Epithelial cell of proximal tubule (primary cell): ENCODE measurements at regions not wholly inside any gene's neighbourhood (a gene's known extent, or its start where the extent isn't known, plus 50 kb on each side); places are given as distances from the start of the nearest gene placed in this dataset.
"Not testable (repeated sequence)": the region's sequence is repeated elsewhere in the genome, so short reads cannot be mapped to it uniquely, and the experiment has no call there.

Experiments used
- DNase-seq: peaks from one replicate; pipeline ENCODE4 v3.0.0-alpha.2; 2011; ENCODE audit warnings: low read depth
- H3K4me3 ChIP-seq: 2 replicates; pipeline ENCODE4 v1.5.1; 2011; ENCODE audit warnings: low read depth, mild to moderate bottlenecking, low read length
- CTCF ChIP-seq: conservative IDR thresholded peaks from 2 replicates; pipeline ENCODE4 v1.5.1; 2012; ENCODE audit warnings: low read depth, mild to moderate bottlenecking, low read length

GRCh38 chr20:52427960-52428359, 236.4 kb upstream of the ZFP64 start:
- TF ChIP-seq CTCF = no peak
- no peak for DNase-seq
- H3K4me3 ChIP-seq = no peak overlapping the region

GRCh38 chr20:52426856-52427255, 235.3 kb upstream of the ZFP64 start:
- no peak overlapping the region for H3K4me3 ChIP-seq
- no peak for DNase-seq
- no peak for TF ChIP-seq CTCF

GRCh38 chr20:52425701-52426100, 234.1 kb upstream of the ZFP64 start:
- no peak for TF ChIP-seq CTCF
- H3K4me3 ChIP-seq = no peak overlapping the region
- no peak for DNase-seq

GRCh38 chr20:52425253-52425652, 233.7 kb upstream of the ZFP64 start:
- TF ChIP-seq CTCF = no peak
- H3K4me3 ChIP-seq = no peak overlapping the region
- no peak for DNase-seq

GRCh38 chr20:52424357-52424942, 232.9 kb upstream of the ZFP64 start:
- DNase-seq = not testable (repeated sequence)

GRCh38 chr20:52423536-52424140, 232.1 kb upstream of the ZFP64 start:
- H3K4me3 ChIP-seq, DNase-seq: not testable (repeated sequence)

More at GRCh38 chr20:52424357-52424942, 232.9 kb upstream of the ZFP64 start:
- H3K4me3 ChIP-seq = not testable (repeated sequence)

- no peak overlapping the region for H3K4me3 ChIP-seq
- TF ChIP-seq CTCF = no peak
- DNase-seq = no peak
These were observed 231.2 kb upstream of the ZFP64 start for GRCh38 chr20:52422574-52423336.

GRCh38 chr20:52420805-52421204, 229.2 kb upstream of the ZFP64 start:
- DNase-seq = no peak
- no peak for TF ChIP-seq CTCF
- H3K4me3 ChIP-seq = no peak overlapping the region
